ENCODE measurements at regions not wholly inside any gene's neighbourhood (a gene's known extent, or its start where the extent isn't known, plus 50 kb on each side); places are given as distances from the start of the nearest gene placed in this dataset.

DNA sequence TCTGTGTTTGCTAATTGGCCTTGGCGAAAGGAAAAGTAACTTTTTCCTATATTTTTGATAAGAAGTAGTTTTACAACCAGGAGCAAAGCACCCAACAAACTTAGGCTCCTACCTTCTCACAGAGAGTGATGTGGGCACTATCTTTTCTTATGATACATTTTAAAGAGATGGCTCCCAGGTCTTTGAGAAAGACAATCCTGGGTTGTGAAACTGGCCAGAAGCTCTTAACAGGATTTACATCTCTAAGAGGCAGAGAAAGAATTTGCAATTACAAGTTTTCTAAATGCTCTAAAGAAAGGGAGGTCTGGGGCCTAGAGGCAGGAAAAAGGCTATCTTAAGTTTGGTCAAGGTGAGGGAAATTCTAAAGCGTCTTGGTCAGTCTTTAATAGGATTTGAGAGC lies 609.7 kb downstream of the VGLL3 start:
- Histone ChIP-seq H4K20me1 (ENCODE audit: control insufficient read depth, insufficient read depth, low read length, poor library complexity, severe bottlenecking) (no peaks in the 10 kb centered on the region), H3K27me3 (replicated peaks in 1 of 4; ENCODE audit: control extremely low read depth in 1 of 4, control insufficient read depth in 3 of 4, insufficient read depth in 4 of 4, low read length in 3 of 4) (no peaks in the 10 kb centered on the region), H3K4me3 (ENCODE audit: control extremely low read depth in 1 of 5, extremely low read depth in 1 of 5, insufficient read depth in 1 of 5, low read depth in 2 of 5, low read length in 4 of 5) (no peak overlapping the region), H3K9ac (ENCODE audit: low read length) (no peak overlapping the region), H3K9me3 (ENCODE audit: control extremely low read depth in 1 of 3, control insufficient read depth in 2 of 3, insufficient read depth in 1 of 3, low read length in 2 of 3) (no peaks in the 10 kb centered on the region), H3K27ac (ENCODE audit: low read length in 2 of 2) (no peak overlapping the region), H3K79me2 (ENCODE audit: control insufficient read depth, insufficient read depth, low read length) (no peaks in the 10 kb centered on the region), H3K4me2 (replicated peaks; ENCODE audit: low read depth, low read length, poor library complexity, severe bottlenecking) (no peak overlapping the region), H3K4me1 (ENCODE audit: control insufficient read depth in 2 of 2, insufficient read depth in 2 of 2, low read length in 2 of 2) (no peaks in the 10 kb centered on the region), H2AFZ (ENCODE audit: insufficient read depth, low read depth, low read length, poor library complexity, severe bottlenecking) (no peak overlapping the region), H3K36me3 (replicated peaks in 1 of 2; ENCODE audit: control extremely low read depth in 1 of 2, control insufficient read depth in 1 of 2, extremely low read depth in 1 of 2, insufficient read depth in 2 of 2, low read length in 1 of 2) (no peaks in the 10 kb centered on the region)
- no CpG with 5 or more reads among the region's 2 CpGs for WGBS (ENCODE audit: insufficient coverage)
- Mint-ChIP-seq H3K4me3 (no peak overlapping the region), H3K27ac (no peak overlapping the region), H3K4me1 (no peaks in the 10 kb centered on the region), H3K9me3 (ENCODE audit: insufficient read depth) (peaks cover 2% of the 10 kb centered on the region), H3K27me3 (no peaks in the 10 kb centered on the region)
- no peak for TF ChIP-seq CTCF (IDR thresholded peaks at IDR 0.05)
- no peak for TF ChIP-seq EZH2 (IDR thresholded peaks at IDR 0.05; ENCODE audit: borderline replicate concordance, insufficient read depth, low read depth, low read length, poor library complexity, severe bottlenecking)
- POLR2A ChIA-PET, result no interaction called here
- intact Hi-C loops (cut with micrococcal nuclease), result no loop called here
- CTCF ChIA-PET, result no interaction called here
- DNase-seq (no peak), ATAC-seq (ENCODE audit: low read depth) (no peak)

DNA sequence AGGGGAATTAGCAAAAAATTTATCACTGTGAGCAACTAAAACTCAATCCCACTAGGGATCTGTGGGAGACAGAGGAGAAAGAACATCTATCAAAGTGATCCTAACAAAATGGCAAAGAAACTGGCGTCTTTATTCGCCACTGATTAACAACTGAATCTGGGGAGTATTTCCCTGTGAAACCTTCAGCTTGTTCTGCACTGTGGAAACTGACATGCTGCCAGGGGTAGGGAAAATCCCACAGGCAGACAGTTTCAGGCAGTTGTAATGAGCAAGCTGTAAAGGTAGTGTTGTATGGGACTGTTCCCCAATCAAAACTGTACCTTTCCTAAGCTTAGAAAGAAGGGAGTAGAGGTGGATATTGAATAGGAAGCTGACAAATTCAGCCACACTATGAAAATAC lies 611.7 kb downstream of the VGLL3 start:
- no peaks in the 10 kb centered on the region for H4K20me1 ChIP-seq (ENCODE audit: control insufficient read depth, insufficient read depth, low read length, poor library complexity, severe bottlenecking)
- ATAC-seq (ENCODE audit: low read depth) (no peak), DNase-seq (no peak)
- intact Hi-C loops (cut with micrococcal nuclease), result no loop called here
- H3K4me2 ChIP-seq (replicated peaks; ENCODE audit: low read depth, low read length, poor library complexity, severe bottlenecking), result no peak overlapping the region
- no peak overlapping the region for H3K27ac Mint-ChIP-seq
- no peaks in the 10 kb centered on the region for H3K27me3 ChIP-seq (replicated peaks in 1 of 4; ENCODE audit: control extremely low read depth in 1 of 4, control insufficient read depth in 3 of 4, insufficient read depth in 4 of 4, low read length in 3 of 4)
- TF ChIP-seq EZH2 (IDR thresholded peaks at IDR 0.05; ENCODE audit: borderline replicate concordance, insufficient read depth, low read depth, low read length, poor library complexity, severe bottlenecking) (no peak), CTCF (IDR thresholded peaks at IDR 0.05) (no peak)
- no peaks in the 10 kb centered on the region for H3K9me3 ChIP-seq (ENCODE audit: control extremely low read depth in 1 of 3, control insufficient read depth in 2 of 3, insufficient read depth in 1 of 3, low read length in 2 of 3)
- H3K9ac ChIP-seq (ENCODE audit: low read length), result no peak overlapping the region
- CTCF ChIA-PET, result no interaction called here
- H3K79me2 ChIP-seq (ENCODE audit: control insufficient read depth, insufficient read depth, low read length), result no peaks in the 10 kb centered on the region
- POLR2A ChIA-PET, result no interaction called here
- H3K4me1 Mint-ChIP-seq, result no peaks in the 10 kb centered on the region
- H3K36me3 ChIP-seq (replicated peaks in 1 of 2; ENCODE audit: control extremely low read depth in 1 of 2, control insufficient read depth in 1 of 2, extremely low read depth in 1 of 2, insufficient read depth in 2 of 2, low read length in 1 of 2), result no peaks in the 10 kb centered on the region
- no peaks in the 10 kb centered on the region for H3K4me1 ChIP-seq (ENCODE audit: control insufficient read depth in 2 of 2, insufficient read depth in 2 of 2, low read length in 2 of 2)
- no peak overlapping the region for H3K4me3 Mint-ChIP-seq
- H3K27me3 Mint-ChIP-seq, result no peaks in the 10 kb centered on the region
- H3K4me3 ChIP-seq (ENCODE audit: control extremely low read depth in 1 of 5, extremely low read depth in 1 of 5, insufficient read depth in 1 of 5, low read depth in 2 of 5, low read length in 4 of 5), result no peak overlapping the region
- no peak overlapping the region for H3K27ac ChIP-seq (ENCODE audit: low read length in 2 of 2)
- H2AFZ ChIP-seq (ENCODE audit: insufficient read depth, low read depth, low read length, poor library complexity, severe bottlenecking), result no peak overlapping the region
- peaks cover 2% of the 10 kb centered on the region for H3K9me3 Mint-ChIP-seq (ENCODE audit: insufficient read depth)
- 94% methylated on average over 2 of the region's 2 CpGs for WGBS (ENCODE audit: insufficient coverage)
